Endothelial cell (in vitro differentiated cells): ENCODE measurements at regions not wholly inside any gene's neighbourhood (a gene's known extent, or its start where the extent isn't known, plus 50 kb on each side); places are given as distances from the start of the nearest gene placed in this dataset.

Experiments
- DNase-seq: peaks from one replicate; pipeline ENCODE4 v3.0.0; 2021; ENCODE audit warnings: low spot score
- H3K27ac Mint-ChIP-seq: one replicate; pipeline ENCODE4 v1.8.0; 2021; ENCODE audit warnings: mixed read lengths, inconsistent platforms; ENCODE audit not compliant: unreplicated experiment
- H3K27me3 Mint-ChIP-seq: one replicate; pipeline ENCODE4 v1.8.0; 2021; ENCODE audit warnings: mild to moderate bottlenecking, moderate library complexity, mixed read lengths, inconsistent platforms; ENCODE audit not compliant: unreplicated experiment
- H3K36me3 Mint-ChIP-seq: one replicate; pipeline ENCODE4 v1.8.0; 2021; ENCODE audit warnings: mild to moderate bottlenecking, low read depth, mixed read lengths, inconsistent platforms; ENCODE audit not compliant: unreplicated experiment
- H3K4me1 Mint-ChIP-seq: one replicate; pipeline ENCODE4 v1.8.0; 2021; ENCODE audit warnings: mild to moderate bottlenecking, mixed read lengths, inconsistent platforms; ENCODE audit not compliant: unreplicated experiment
- H3K4me3 Mint-ChIP-seq: one replicate; pipeline ENCODE4 v1.8.0; 2021; ENCODE audit warnings: mild to moderate bottlenecking, mixed read lengths, inconsistent platforms; ENCODE audit not compliant: unreplicated experiment
- H3K9me3 Mint-ChIP-seq: one replicate; pipeline ENCODE4 v1.8.0; 2021; ENCODE audit warnings: mixed read lengths, inconsistent platforms; ENCODE audit not compliant: unreplicated experiment
- CTCF ChIP-seq: fragments of 200-600 bp; sonication (generic); IDR thresholded peaks from one replicate; pipeline ENCODE4 v1.5.0; 2021; ENCODE audit warnings: antibody characterized with exemption; ENCODE audit not compliant: unreplicated experiment

GRCh38 chr16:48745541-48745940 is 135.6 kb upstream of the N4BP1 start:
- no peaks in the 10 kb centered on the region for H3K9me3 Mint-ChIP-seq
- H3K27me3 Mint-ChIP-seq = peaks cover 4% of the 10 kb centered on the region
- no peak for DNase-seq
- H3K4me1 Mint-ChIP-seq = no peaks in the 10 kb centered on the region
- H3K36me3 Mint-ChIP-seq = no peaks in the 10 kb centered on the region
- H3K4me3 Mint-ChIP-seq = no peak overlapping the region
- H3K27ac Mint-ChIP-seq = no peak overlapping the region
- no peak for TF ChIP-seq CTCF

GRCh38 chr16:48740964-48741363 is 131.0 kb upstream of the N4BP1 start:
- Mint-ChIP-seq H3K9me3 (no peaks in the 10 kb centered on the region), H3K4me3 (no peak overlapping the region), H3K36me3 (no peaks in the 10 kb centered on the region), H3K4me1 (no peaks in the 10 kb centered on the region), H3K27me3 (peaks cover 4% of the 10 kb centered on the region), H3K27ac (no peak overlapping the region)
- no peak for DNase-seq
- no peak for TF ChIP-seq CTCF

- no peak overlapping the region for H3K27ac Mint-ChIP-seq
- no peaks in the 10 kb centered on the region for H3K4me1 Mint-ChIP-seq
- H3K36me3 Mint-ChIP-seq = no peaks in the 10 kb centered on the region
- H3K4me3 Mint-ChIP-seq = no peak overlapping the region
- no peaks in the 10 kb centered on the region for H3K27me3 Mint-ChIP-seq
- TF ChIP-seq CTCF = no peak
- no peak for DNase-seq
- H3K9me3 Mint-ChIP-seq = no peaks in the 10 kb centered on the region
Observed at GRCh38 chr16:48734220-48734619, 124.2 kb upstream of the N4BP1 start.

GRCh38 chr16:48704710-48705109 is 94.7 kb upstream of the N4BP1 start:
- no peak for TF ChIP-seq CTCF
- H3K27ac Mint-ChIP-seq = no peak overlapping the region
- no peaks in the 10 kb centered on the region for H3K9me3 Mint-ChIP-seq
- no peaks in the 10 kb centered on the region for H3K4me1 Mint-ChIP-seq
- DNase-seq = no peak
- no peaks in the 10 kb centered on the region for H3K36me3 Mint-ChIP-seq
- no peaks in the 10 kb centered on the region for H3K27me3 Mint-ChIP-seq
- H3K4me3 Mint-ChIP-seq = no peak overlapping the region

- Mint-ChIP-seq H3K36me3 (no peaks in the 10 kb centered on the region), H3K9me3 (no peaks in the 10 kb centered on the region), H3K4me1 (peaks cover 8% of the 10 kb centered on the region), H3K4me3 (no peak overlapping the region), H3K27me3 (no peaks in the 10 kb centered on the region), H3K27ac (no peak overlapping the region)
- DNase-seq = peak; percentile 65
- TF ChIP-seq CTCF = peak; percentile 65
Observed at GRCh38 chr16:48687421-48688038, 77.5 kb upstream of the N4BP1 start.
